B cell (primary cell): ENCODE measurements at regions not wholly inside any gene's neighbourhood (a gene's known extent, or its start where the extent isn't known, plus 50 kb on each side); places are given as distances from the start of the nearest gene placed in this dataset.

Experiments
- EZH2 ChIP-seq: IDR thresholded peaks from 2 replicates; pipeline ENCODE4 v1.6.1; 2012; ENCODE audit warnings: borderline replicate concordance, low read depth, mild to moderate bottlenecking, moderate library complexity, low read length; ENCODE audit not compliant: insufficient read depth, poor library complexity, severe bottlenecking
- TF ChIP-seq, protein P1 (sequence below): fragments of 200-600 bp; IDR thresholded peaks from one replicate; pipeline ENCODE4 v1.8.0; 2022; ENCODE audit warnings: antibody characterized with exemption, mild to moderate bottlenecking

DNA sequence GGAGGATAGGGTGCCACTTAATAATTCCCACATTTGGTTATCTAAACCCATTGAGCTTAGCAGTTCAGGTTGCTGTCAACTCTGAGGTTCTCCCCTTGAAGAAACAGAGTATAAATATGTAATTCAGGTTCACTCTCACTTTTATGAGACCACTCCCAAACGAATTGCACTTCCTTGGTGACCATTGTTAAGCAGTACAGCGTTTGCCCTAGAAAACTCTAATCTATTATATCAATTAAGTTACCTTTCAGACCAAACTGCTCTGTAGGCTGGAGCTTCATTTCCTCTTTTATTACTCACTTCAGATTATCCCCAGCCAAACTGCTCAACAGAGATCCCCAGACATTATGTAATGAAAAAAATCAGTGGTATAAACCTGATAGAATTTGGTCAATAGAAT is 1317.0 kb upstream of the ACO1 start:
- no peak for TF ChIP-seq EZH2
- TF ChIP-seq, protein P1, sequence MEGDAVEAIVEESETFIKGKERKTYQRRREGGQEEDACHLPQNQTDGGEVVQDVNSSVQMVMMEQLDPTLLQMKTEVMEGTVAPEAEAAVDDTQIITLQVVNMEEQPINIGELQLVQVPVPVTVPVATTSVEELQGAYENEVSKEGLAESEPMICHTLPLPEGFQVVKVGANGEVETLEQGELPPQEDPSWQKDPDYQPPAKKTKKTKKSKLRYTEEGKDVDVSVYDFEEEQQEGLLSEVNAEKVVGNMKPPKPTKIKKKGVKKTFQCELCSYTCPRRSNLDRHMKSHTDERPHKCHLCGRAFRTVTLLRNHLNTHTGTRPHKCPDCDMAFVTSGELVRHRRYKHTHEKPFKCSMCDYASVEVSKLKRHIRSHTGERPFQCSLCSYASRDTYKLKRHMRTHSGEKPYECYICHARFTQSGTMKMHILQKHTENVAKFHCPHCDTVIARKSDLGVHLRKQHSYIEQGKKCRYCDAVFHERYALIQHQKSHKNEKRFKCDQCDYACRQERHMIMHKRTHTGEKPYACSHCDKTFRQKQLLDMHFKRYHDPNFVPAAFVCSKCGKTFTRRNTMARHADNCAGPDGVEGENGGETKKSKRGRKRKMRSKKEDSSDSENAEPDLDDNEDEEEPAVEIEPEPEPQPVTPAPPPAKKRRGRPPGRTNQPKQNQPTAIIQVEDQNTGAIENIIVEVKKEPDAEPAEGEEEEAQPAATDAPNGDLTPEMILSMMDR = no peak
